Naive thymus-derived CD4-positive, alpha-beta T cell (primary cell): ENCODE measurements at regions not wholly inside any gene's neighbourhood (a gene's known extent, or its start where the extent isn't known, plus 50 kb on each side); places are given as distances from the start of the nearest gene placed in this dataset.
"Not testable (repeated sequence)": the region's sequence is repeated elsewhere in the genome, so short reads cannot be mapped to it uniquely, and the experiment has no call there.

Experiments used
- ATAC-seq: fragments of 150-1000 bp; cut with Tn5 transposase; 2 replicates; pipeline ENCODE4 v1.10.0; 2021; ENCODE audit warnings: mild to moderate bottlenecking, moderate library complexity
- CTCF ChIA-PET: fragments of 350-600 bp; sonication (Branson Sonifier 250); formaldehyde crosslinking; loops from one replicate; lab custom pipeline; 2021; ENCODE audit warnings: antibody characterized with exemption; lab: Charles Lee
- POLR2A ChIA-PET: fragments of 350-600 bp; sonication (Branson Sonifier 250); formaldehyde crosslinking; loops from one replicate; lab custom pipeline; 2021; ENCODE audit warnings: antibody characterized with exemption, inconsistent platforms; lab: Charles Lee
- DNase-seq, 9 donors: peaks; one replicate each; pipeline versions ENCODE4 v3.0.0 to v3.0.0-alpha.2; 2020 to 2022; ENCODE audit warnings: mixed read lengths in 1 of 9
- H3K27ac ChIP-seq: one replicate; pipeline ENCODE4 v1.7.0; 2013; ENCODE audit warnings: mild to moderate bottlenecking, low read depth, low read length, moderate library complexity
- H3K27me3 ChIP-seq, 2 donors: one replicate each; pipeline ENCODE4 v1.7.0; 2013; ENCODE audit warnings: low read length in 2 of 2, mild to moderate bottlenecking in 2 of 2, moderate library complexity in 2 of 2; ENCODE audit not compliant: control insufficient read depth in 2 of 2, insufficient read depth in 2 of 2
- H3K36me3 ChIP-seq, 3 experiments: 1 replicate in 2 of 3; 2 replicates in 1 of 3; pipeline ENCODE4 v1.7.0; 2013; ENCODE audit warnings: low read length in 3 of 3, mild to moderate bottlenecking in 3 of 3, moderate library complexity in 1 of 3; ENCODE audit not compliant: insufficient read depth in 3 of 3, control insufficient read depth in 2 of 3
- H3K4me1 ChIP-seq, 2 donors: one replicate each; pipeline ENCODE4 v1.7.0; 2013; ENCODE audit warnings: low read length in 2 of 2, mild to moderate bottlenecking in 2 of 2, moderate library complexity in 1 of 2; ENCODE audit not compliant: control insufficient read depth in 2 of 2, insufficient read depth in 2 of 2
- H3K4me3 ChIP-seq: 2 replicates; pipeline ENCODE4 v1.7.0; 2013; ENCODE audit warnings: mild to moderate bottlenecking, low read length
- H3K9me3 ChIP-seq, 3 experiments: 1 replicate in 2 of 3; 2 replicates in 1 of 3; pipeline ENCODE4 v1.7.0; 2013; ENCODE audit warnings: low read length in 3 of 3; ENCODE audit not compliant: control insufficient read depth in 2 of 3
- H3K27ac Mint-ChIP-seq, 9 donors: one replicate each; pipeline ENCODE4 v1.8.0; 2020 to 2022; ENCODE audit warnings: mixed read lengths in 9 of 9, mild to moderate bottlenecking in 8 of 9, moderate library complexity in 5 of 9, inconsistent platforms in 2 of 9
- H3K27me3 Mint-ChIP-seq, 5 donors: one replicate each; pipeline ENCODE4 v1.8.0; 2021 to 2022; ENCODE audit warnings: mixed read lengths in 5 of 5, mild to moderate bottlenecking in 1 of 5
- H3K36me3 Mint-ChIP-seq, 5 donors: one replicate each; pipeline ENCODE4 v1.8.0; 2020 to 2022; ENCODE audit warnings: mixed read lengths in 5 of 5, mild to moderate bottlenecking in 3 of 5, inconsistent platforms in 1 of 5
- H3K4me1 Mint-ChIP-seq, 7 donors: one replicate each; pipeline ENCODE4 v1.8.0; 2020 to 2022; ENCODE audit warnings: mixed read lengths in 7 of 7, mild to moderate bottlenecking in 3 of 7, inconsistent platforms in 1 of 7
- H3K4me3 Mint-ChIP-seq, 10 donors: one replicate each; pipeline ENCODE4 v1.8.0; 2020 to 2022; ENCODE audit warnings: mild to moderate bottlenecking in 10 of 10, mixed read lengths in 10 of 10, moderate library complexity in 6 of 10, inconsistent platforms in 2 of 10
- H3K9me3 Mint-ChIP-seq, 11 donors: one replicate each; pipeline ENCODE4 v1.8.0; 2020 to 2022; ENCODE audit warnings: mixed read lengths in 11 of 11, mild to moderate bottlenecking in 4 of 11, inconsistent platforms in 1 of 11, moderate library complexity in 1 of 11
- intact Hi-C, 2 donors: fragments of 100-400 bp; cut with micrococcal nuclease; formaldehyde crosslinking; loops; one replicate each; pipeline ENCODE4 v1.15.1; 2023

- no peaks in the 10 kb centered on the region for H3K27me3 Mint-ChIP-seq
- no peaks in the 10 kb centered on the region for H3K9me3 ChIP-seq
- peaks cover 36 to 76% (median 64%) of the 10 kb centered on the region in 5 donors for H3K36me3 Mint-ChIP-seq
- ATAC-seq = no peak
- ChIA-PET POLR2A (no interaction called here), CTCF (no interaction called here)
- no peaks in the 10 kb centered on the region for H3K27me3 ChIP-seq
- H3K27ac Mint-ChIP-seq = peak overlapping the region in 2 of 9 donors; percentile 16 to 23
- peaks cover 0 to 12% (median 5%) of the 10 kb centered on the region in 11 donors for H3K9me3 Mint-ChIP-seq
- no peak for DNase-seq
- intact Hi-C loops = no loop called here
- no peak overlapping the region for H3K4me3 ChIP-seq
- no peaks in the 10 kb centered on the region for H3K4me1 ChIP-seq
- H3K27ac ChIP-seq = no peak overlapping the region
- H3K4me1 Mint-ChIP-seq = peaks cover 0 to 14% (median 4%) of the 10 kb centered on the region in 7 donors
- peaks cover 26 to 66% (median 38%) of the 10 kb centered on the region in 3 experiments for H3K36me3 ChIP-seq
- no peak overlapping the region for H3K4me3 Mint-ChIP-seq
Observed at GRCh38 chr6:144435602-144436426, 150.7 kb downstream of the UTRN start.

GRCh38 chr6:144437105-144437504 lies 152.0 kb downstream of the UTRN start:
- ATAC-seq (no peak), DNase-seq (no peak)
- peaks cover 0 to 14% (median 4%) of the 10 kb centered on the region in 7 donors for H3K4me1 Mint-ChIP-seq
- ChIA-PET POLR2A (no interaction called here), CTCF (interaction anchor here (0.9 kb wide), 1 partner anchor 12 kb away, joined by 3 read pairs; no protein-coding TSS in a partner anchor)
- H3K9me3 Mint-ChIP-seq = peaks cover 3 to 23% (median 9%) of the 10 kb centered on the region in 11 donors
- H3K36me3 Mint-ChIP-seq = peaks cover 43 to 76% (median 66%) of the 10 kb centered on the region in 5 donors
- no peaks in the 10 kb centered on the region for H3K4me1 ChIP-seq
- no peak overlapping the region for H3K27ac ChIP-seq
- no peak overlapping the region for H3K27ac Mint-ChIP-seq
- no peak overlapping the region for H3K4me3 ChIP-seq
- H3K9me3 ChIP-seq = no peaks in the 10 kb centered on the region
- H3K4me3 Mint-ChIP-seq = no peak overlapping the region
- intact Hi-C loops = no loop called here
- peaks cover 31 to 71% (median 39%) of the 10 kb centered on the region in 3 experiments for H3K36me3 ChIP-seq
- H3K27me3 Mint-ChIP-seq = no peaks in the 10 kb centered on the region
- H3K27me3 ChIP-seq = no peaks in the 10 kb centered on the region

- no peak overlapping the region for H3K27ac ChIP-seq
- ChIA-PET POLR2A (no interaction called here), CTCF (no interaction called here)
- Mint-ChIP-seq H3K27me3 (no peaks in the 10 kb centered on the region), H3K4me1 (peaks cover 0 to 13% (median 5%) of the 10 kb centered on the region in 7 donors), H3K4me3 (no peak overlapping the region), H3K9me3 (peaks cover 3 to 26% (median 8%) of the 10 kb centered on the region in 11 donors), H3K36me3 (peaks cover 43 to 76% (median 69%) of the 10 kb centered on the region in 5 donors), H3K27ac (no peak overlapping the region)
- no peaks in the 10 kb centered on the region for H3K9me3 ChIP-seq
- H3K4me1 ChIP-seq = no peaks in the 10 kb centered on the region
- DNase-seq (no peak), ATAC-seq (no peak)
- H3K36me3 ChIP-seq = peaks cover 27 to 78% (median 48%) of the 10 kb centered on the region in 3 experiments
- intact Hi-C loops = no loop called here
- H3K27me3 ChIP-seq = no peaks in the 10 kb centered on the region
- H3K4me3 ChIP-seq = no peak overlapping the region
Observed at GRCh38 chr6:144438103-144438502, 153.0 kb downstream of the UTRN start.

GRCh38 chr6:144439016-144439415 lies 153.9 kb downstream of the UTRN start:
- Histone ChIP-seq H3K9me3 (no peaks in the 10 kb centered on the region), H3K4me1 (no peaks in the 10 kb centered on the region), H3K27me3 (no peaks in the 10 kb centered on the region), H3K36me3 (peaks cover 27 to 80% (median 49%) of the 10 kb centered on the region in 3 experiments), H3K4me3 (no peak overlapping the region), H3K27ac (no peak overlapping the region)
- H3K4me1 Mint-ChIP-seq = peaks cover 0 to 13% (median 5%) of the 10 kb centered on the region in 7 donors
- intact Hi-C loops = no loop called here
- DNase-seq (no peak), ATAC-seq (no peak)
- H3K27me3 Mint-ChIP-seq = no peaks in the 10 kb centered on the region
- no peak overlapping the region for H3K4me3 Mint-ChIP-seq
- H3K9me3 Mint-ChIP-seq = peaks cover 3 to 26% (median 8%) of the 10 kb centered on the region in 11 donors
- H3K36me3 Mint-ChIP-seq = peaks cover 43 to 77% (median 70%) of the 10 kb centered on the region in 5 donors
- H3K27ac Mint-ChIP-seq = no peak overlapping the region
- POLR2A ChIA-PET = no interaction called here
- CTCF ChIA-PET = no interaction called here

GRCh38 chr6:144441801-144442200 lies 156.7 kb downstream of the UTRN start:
- peaks cover 36 to 68% (median 63%) of the 10 kb centered on the region in 5 donors for H3K36me3 Mint-ChIP-seq
- not testable (repeated sequence) for H3K4me3 ChIP-seq
- peaks cover 27 to 87% (median 55%) of the 10 kb centered on the region in 3 experiments for H3K36me3 ChIP-seq

GRCh38 chr6:144443157-144443556 lies 158.0 kb downstream of the UTRN start:
- no peak overlapping the region for H3K27ac ChIP-seq
- H3K27me3 ChIP-seq = no peaks in the 10 kb centered on the region
- POLR2A ChIA-PET = no interaction called here
- CTCF ChIA-PET = no interaction called here
- ATAC-seq (no peak), DNase-seq (no peak)
- intact Hi-C loops = no loop called here
- H3K4me1 ChIP-seq = no peaks in the 10 kb centered on the region
- no peaks in the 10 kb centered on the region for H3K9me3 ChIP-seq
- Mint-ChIP-seq H3K4me3 (no peak overlapping the region), H3K4me1 (peaks cover 0 to 8% (median 0%) of the 10 kb centered on the region in 7 donors), H3K36me3 (peaks cover 33 to 65% (median 60%) of the 10 kb centered on the region in 5 donors), H3K27ac (no peak overlapping the region), H3K27me3 (no peaks in the 10 kb centered on the region), H3K9me3 (peaks cover 3 to 26% (median 8%) of the 10 kb centered on the region in 11 donors)
- no peak overlapping the region for H3K4me3 ChIP-seq
- H3K36me3 ChIP-seq = peaks cover 22 to 85% (median 54%) of the 10 kb centered on the region in 3 experiments

More at GRCh38 chr6:144441801-144442200, 156.7 kb downstream of the UTRN start:
- H3K4me1 ChIP-seq, CTCF ChIA-PET, H3K4me3 Mint-ChIP-seq, H3K27me3 Mint-ChIP-seq, intact Hi-C loops, POLR2A ChIA-PET, H3K27me3 ChIP-seq, H3K9me3 ChIP-seq, H3K27ac ChIP-seq, ATAC-seq, DNase-seq, H3K4me1 Mint-ChIP-seq: not testable (repeated sequence)
- Mint-ChIP-seq H3K9me3 (peaks cover 3 to 26% (median 8%) of the 10 kb centered on the region in 11 donors), H3K27ac (peak overlapping the region in 2 of 9 donors; percentile 37 to 42)
